HEK293T (cell line): ENCODE measurements at regions not wholly inside any gene's neighbourhood (a gene's known extent, or its start where the extent isn't known, plus 50 kb on each side); places are given as distances from the start of the nearest gene placed in this dataset.

Experiments
- CTCF ChIA-PET: fragments of 350-600 bp; formaldehyde crosslinking; extraction: SDS; loops from one replicate; lab custom pipeline; 2021; ENCODE audit warnings: antibody characterized with exemption, inconsistent platforms; lab: Yijun Ruan, JAX
- POLR2A ChIA-PET: fragments of 350-600 bp; formaldehyde crosslinking; extraction: SDS; loops from one replicate; lab custom pipeline; 2020; ENCODE audit warnings: antibody characterized with exemption, inconsistent platforms; lab: Yijun Ruan, JAX
- DNase-seq: peaks from one replicate; pipeline ENCODE4 v3.0.0; 2012; ENCODE audit warnings: mixed read lengths; ENCODE audit errors: extremely low spot score
- ARNT ChIP-seq: fragments of 450-650 bp; IDR thresholded peaks from 2 replicates; pipeline ENCODE4 v1.6.1; 2017; ENCODE audit warnings: mild to moderate bottlenecking
- BHLHE40 ChIP-seq: fragments of 450-650 bp; IDR thresholded peaks from 2 replicates; pipeline ENCODE4 v1.6.1; 2016; ENCODE audit warnings: mild to moderate bottlenecking, moderate library complexity, borderline replicate concordance
- CTBP1 ChIP-seq: fragments of 450-650 bp; IDR thresholded peaks from 2 replicates; pipeline ENCODE4 v1.6.1; 2016; ENCODE audit warnings: borderline replicate concordance
- ELF4 ChIP-seq: fragments of 450-650 bp; IDR thresholded peaks from 2 replicates; pipeline ENCODE4 v1.6.1; 2017; ENCODE audit warnings: antibody characterized with exemption
- FOXA1 ChIP-seq: fragments of 450-650 bp; IDR thresholded peaks from 2 replicates; pipeline ENCODE4 v1.6.1; 2016; ENCODE audit warnings: mild to moderate bottlenecking
- FOXK2 ChIP-seq: fragments of 450-650 bp; IDR thresholded peaks from 2 replicates; pipeline ENCODE4 v1.6.1; 2016; ENCODE audit warnings: mild to moderate bottlenecking
- FOXM1 ChIP-seq: fragments of 450-650 bp; IDR thresholded peaks from 2 replicates; pipeline ENCODE4 v1.6.1; 2017; ENCODE audit warnings: mild to moderate bottlenecking, borderline replicate concordance
- HDGF ChIP-seq: fragments of 450-650 bp; IDR thresholded peaks from 2 replicates; pipeline ENCODE4 v1.6.1; 2017; ENCODE audit warnings: antibody characterized with exemption, borderline replicate concordance
- L3MBTL2 ChIP-seq: fragments of 450-650 bp; conservative IDR thresholded peaks from 2 replicates; pipeline ENCODE4 v1.6.1; 2016; ENCODE audit warnings: mild to moderate bottlenecking
- LEF1 ChIP-seq: fragments of 450-650 bp; IDR thresholded peaks from 2 replicates; pipeline ENCODE4 v1.6.1; 2017; ENCODE audit warnings: mild to moderate bottlenecking, borderline replicate concordance
- NFRKB ChIP-seq: fragments of 450-650 bp; IDR thresholded peaks from 2 replicates; pipeline ENCODE4 v1.6.1; 2016; ENCODE audit warnings: mild to moderate bottlenecking, moderate library complexity
- SP1 ChIP-seq: fragments of 450-650 bp; IDR thresholded peaks from 2 replicates; pipeline ENCODE4 v1.6.1; 2017
- SUZ12 ChIP-seq: fragments of 450-650 bp; IDR thresholded peaks from 2 replicates; pipeline ENCODE4 v1.6.1; 2016; ENCODE audit warnings: mild to moderate bottlenecking
- TARDBP ChIP-seq: fragments of 450-650 bp; IDR thresholded peaks from 2 replicates; pipeline ENCODE4 v1.6.1; 2016
- ZNF384 ChIP-seq: fragments of 450-650 bp; IDR thresholded peaks from 2 replicates; pipeline ENCODE4 v1.6.1; 2016
- TF ChIP-seq, protein P1 (sequence below): fragments of 450-650 bp; IDR thresholded peaks from 2 replicates; pipeline ENCODE4 v1.6.1; 2016

DNA sequence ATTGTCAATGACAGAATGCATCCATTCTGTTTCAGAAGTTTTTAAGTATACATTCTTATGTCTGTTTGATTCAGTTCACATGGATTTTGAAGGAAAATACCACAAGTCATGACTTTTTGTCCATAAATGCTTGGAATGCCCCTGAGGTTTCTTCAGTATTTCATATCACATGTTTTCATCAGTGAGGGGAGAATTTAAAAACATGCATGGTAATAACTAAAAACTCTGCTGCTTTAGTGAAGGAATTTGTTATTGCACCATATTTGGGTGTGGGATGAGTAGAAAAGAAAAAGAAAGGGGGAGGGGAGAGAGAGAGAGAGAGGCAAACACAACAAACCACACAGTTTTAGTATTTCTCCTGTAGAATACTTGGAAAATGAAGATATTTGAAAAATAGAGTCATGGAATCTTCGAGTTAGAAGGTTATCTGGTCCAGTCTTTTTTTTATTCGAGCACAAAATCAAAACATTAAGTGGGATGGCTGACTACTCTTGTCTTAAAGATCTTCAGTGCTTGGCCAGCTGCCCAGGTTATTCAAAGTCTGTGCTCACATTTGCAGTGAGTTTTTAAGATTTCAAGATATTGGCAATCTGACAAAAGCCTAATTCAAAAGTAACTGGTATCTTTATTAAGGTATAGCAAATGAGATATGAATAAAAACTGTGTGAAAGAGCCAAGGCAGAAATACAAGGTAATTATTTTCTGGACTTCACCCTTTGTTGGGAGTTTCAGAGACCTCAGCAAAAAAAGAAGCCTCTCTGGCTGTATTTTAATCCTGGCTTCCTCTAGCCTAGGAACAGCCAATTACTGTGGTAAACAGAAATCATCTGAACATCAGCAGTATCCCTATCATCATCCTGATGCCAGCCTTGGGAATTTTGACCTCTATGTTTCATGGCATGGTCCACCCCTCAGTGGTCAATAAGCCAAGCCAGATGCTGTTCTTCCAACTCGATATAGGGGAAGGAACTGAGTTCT, 687.9 kb upstream of the CITED2 start:
- POLR2A ChIA-PET, result no interaction called here
- CTCF ChIA-PET, result interaction anchor here (1.0 kb wide), 1 partner anchor 10 kb away, joined by 3 read pairs; no protein-coding TSS in a partner anchor
- TF ChIP-seq, protein P1, sequence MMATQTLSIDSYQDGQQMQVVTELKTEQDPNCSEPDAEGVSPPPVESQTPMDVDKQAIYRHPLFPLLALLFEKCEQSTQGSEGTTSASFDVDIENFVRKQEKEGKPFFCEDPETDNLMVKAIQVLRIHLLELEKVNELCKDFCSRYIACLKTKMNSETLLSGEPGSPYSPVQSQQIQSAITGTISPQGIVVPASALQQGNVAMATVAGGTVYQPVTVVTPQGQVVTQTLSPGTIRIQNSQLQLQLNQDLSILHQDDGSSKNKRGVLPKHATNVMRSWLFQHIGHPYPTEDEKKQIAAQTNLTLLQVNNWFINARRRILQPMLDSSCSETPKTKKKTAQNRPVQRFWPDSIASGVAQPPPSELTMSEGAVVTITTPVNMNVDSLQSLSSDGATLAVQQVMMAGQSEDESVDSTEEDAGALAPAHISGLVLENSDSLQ, result no peak
- no peak for TF ChIP-seq NFRKB
- TF ChIP-seq FOXK2, result no peak
- no peak for TF ChIP-seq HDGF
- TF ChIP-seq ELF4, result no peak
- no peak for TF ChIP-seq BHLHE40
- no peak for TF ChIP-seq SUZ12
- no peak for TF ChIP-seq ARNT
- no peak for TF ChIP-seq CTBP1
- no peak for TF ChIP-seq FOXM1
- no peak for TF ChIP-seq TARDBP
- TF ChIP-seq L3MBTL2, result no peak
- TF ChIP-seq ZNF384, result no peak
- TF ChIP-seq LEF1, result no peak
- TF ChIP-seq SP1, result no peak
- TF ChIP-seq FOXA1, result no peak
- DNase-seq, result no peak

DNA sequence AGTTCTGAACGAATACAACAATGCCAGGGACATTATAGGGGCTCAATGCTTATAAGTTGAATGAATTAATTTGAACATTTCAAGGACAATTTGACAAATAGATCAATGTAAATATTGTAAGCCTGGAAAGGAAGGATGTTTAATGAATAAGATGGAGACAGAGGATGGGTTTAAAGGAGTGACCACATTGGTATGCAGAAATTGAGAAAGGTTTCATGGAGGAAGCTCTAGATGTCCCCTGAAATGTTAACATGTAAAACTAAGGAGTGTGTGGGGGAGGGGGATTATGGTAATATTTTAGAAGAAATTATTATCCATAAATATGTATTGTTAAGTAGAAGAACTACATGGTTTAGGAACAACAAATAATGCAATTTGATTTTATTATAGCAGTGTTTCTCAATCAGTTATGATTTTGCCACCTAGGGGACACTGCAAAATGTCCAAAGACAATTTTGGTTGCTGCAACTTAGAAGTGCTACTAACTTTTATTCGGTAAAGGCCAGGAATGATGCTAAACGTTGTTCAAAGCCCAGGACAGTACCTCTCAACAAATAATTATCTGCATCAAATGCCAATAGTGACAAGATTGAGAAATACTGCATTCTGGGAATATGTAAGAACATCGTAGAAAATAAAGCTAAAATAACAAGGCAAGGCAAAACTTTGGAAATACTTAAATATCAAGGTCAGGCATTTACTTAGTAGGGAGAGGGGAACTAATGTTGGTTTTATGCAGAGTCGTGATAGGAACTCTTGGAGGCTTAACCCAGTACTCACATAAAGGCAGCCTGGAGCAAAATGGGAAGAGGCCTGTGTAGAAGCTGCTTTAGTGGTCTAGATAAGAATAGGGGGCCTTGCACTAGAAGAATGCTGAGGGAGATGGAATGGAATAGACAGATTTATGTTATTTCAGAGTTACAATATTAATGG, 686.9 kb upstream of the CITED2 start:
- ChIA-PET CTCF (interaction anchor here (1.0 kb wide), 1 partner anchor 9 kb away, joined by 3 read pairs; no protein-coding TSS in a partner anchor), POLR2A (no interaction called here)
- DNase-seq, result no peak
- TF ChIP-seq ELF4 (no peak), HDGF (no peak)

DNA sequence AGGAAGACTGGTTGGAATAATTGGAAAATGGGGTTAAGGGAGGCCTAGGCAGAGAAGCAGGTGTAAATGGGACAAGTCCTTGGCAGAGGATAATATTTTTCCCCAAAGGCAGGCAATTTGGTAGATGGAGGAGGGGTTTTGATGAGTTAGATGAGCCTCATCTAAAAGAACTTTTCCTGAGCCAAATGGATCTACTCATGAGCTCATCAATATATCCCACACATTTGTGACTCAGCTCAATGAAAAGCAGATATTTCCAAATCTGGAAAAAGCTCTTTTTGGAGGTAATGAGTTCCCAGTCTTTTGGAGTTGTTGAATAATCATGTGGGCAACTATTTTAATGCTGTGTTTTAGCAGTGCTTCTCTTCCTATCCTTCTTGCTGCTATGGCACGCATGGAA, 685.5 kb upstream of the CITED2 start:
- ChIA-PET POLR2A (no interaction called here), CTCF (no interaction called here)
- DNase-seq, result no peak
- no peak for TF ChIP-seq ELF4
- no peak for TF ChIP-seq HDGF
- no peak for TF ChIP-seq NFRKB
- no peak for TF ChIP-seq TARDBP
- no peak for TF ChIP-seq LEF1
- TF ChIP-seq ZNF384, result no peak

DNA sequence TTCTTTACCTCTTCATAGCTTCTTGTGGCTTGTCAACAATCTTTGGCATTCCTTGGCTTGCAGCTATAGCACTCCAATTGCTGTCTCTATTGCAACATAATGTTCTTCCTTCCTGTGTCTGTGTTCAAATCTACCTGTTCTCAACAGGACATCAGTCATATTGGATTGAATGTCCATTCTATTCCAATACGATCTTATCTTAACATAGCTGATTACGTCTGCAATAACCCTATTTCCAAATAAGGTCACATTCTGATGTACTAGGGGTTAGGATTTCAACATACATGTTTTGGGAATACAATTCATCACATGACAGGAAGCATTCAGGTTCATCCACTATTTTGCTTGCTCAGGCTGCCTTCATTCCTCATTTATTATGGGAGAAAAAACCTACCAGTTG, 684.4 kb upstream of the CITED2 start:
- ChIA-PET POLR2A (interaction anchor here (0.5 kb wide), 1 partner anchor 443 kb away, joined by 3 read pairs; no protein-coding TSS in a partner anchor), CTCF (no interaction called here)
- TF ChIP-seq NFRKB, result no peak
- no peak for TF ChIP-seq ELF4
- no peak for TF ChIP-seq ZNF384
- no peak for TF ChIP-seq TARDBP
- no peak for TF ChIP-seq SP1
- TF ChIP-seq HDGF, result no peak
- TF ChIP-seq FOXA1, result no peak
- DNase-seq, result no peak

DNA sequence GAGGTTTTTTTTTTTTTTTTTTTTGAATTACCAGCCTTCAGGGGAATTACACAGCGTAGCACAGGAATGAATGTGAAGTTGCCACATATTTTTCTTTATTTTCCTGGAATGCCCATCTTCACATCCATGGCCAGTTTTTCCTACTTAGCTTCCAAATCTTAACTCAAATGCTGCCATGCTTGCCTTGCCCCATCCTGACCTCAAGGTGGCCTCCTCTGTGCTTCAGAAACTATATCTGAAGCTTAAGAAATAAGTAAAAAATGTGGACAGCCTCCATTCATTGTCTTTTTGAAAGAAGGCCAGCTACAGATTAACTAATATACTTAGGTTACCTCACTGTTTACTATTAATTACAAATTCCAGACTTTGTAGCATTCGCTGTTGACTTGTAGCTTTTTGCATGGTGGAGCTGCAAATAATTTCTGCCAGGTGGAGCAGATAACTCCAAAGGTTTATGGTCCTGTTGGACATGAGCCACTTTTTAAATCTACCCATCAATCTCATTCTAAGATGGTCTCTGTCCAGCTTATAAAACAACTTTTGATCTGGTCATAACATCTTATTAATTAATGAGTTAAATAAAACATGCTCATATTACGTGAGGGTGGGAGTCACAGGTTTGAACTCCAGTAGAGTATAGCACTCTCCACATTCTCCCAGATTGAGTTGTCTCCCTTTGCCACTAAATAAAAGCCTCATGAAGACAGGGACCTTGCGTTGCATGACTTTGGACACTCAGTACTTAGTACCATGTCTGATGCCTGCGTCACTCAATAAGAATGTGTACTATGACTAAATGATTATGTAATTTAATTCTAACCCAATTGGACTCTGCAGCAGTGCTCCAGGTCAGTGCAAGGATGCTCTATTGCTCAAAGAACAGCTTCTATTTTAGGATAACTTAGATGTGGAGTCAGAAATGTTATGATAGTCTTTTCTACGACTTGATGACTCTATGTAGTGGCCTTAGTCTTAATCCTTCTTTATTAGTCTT, 678.6 kb upstream of the CITED2 start:
- DNase-seq, result peak; percentile 25
- TF ChIP-seq FOXM1, result no peak
- CTCF ChIA-PET, result interaction anchor here (0.6 to 1.2 kb wide), 9 partner anchors 9 to 1805 kb away, joined by 3 to 7 read pairs (median 3); no protein-coding TSS in a partner anchor
- POLR2A ChIA-PET, result no interaction called here

DNA sequence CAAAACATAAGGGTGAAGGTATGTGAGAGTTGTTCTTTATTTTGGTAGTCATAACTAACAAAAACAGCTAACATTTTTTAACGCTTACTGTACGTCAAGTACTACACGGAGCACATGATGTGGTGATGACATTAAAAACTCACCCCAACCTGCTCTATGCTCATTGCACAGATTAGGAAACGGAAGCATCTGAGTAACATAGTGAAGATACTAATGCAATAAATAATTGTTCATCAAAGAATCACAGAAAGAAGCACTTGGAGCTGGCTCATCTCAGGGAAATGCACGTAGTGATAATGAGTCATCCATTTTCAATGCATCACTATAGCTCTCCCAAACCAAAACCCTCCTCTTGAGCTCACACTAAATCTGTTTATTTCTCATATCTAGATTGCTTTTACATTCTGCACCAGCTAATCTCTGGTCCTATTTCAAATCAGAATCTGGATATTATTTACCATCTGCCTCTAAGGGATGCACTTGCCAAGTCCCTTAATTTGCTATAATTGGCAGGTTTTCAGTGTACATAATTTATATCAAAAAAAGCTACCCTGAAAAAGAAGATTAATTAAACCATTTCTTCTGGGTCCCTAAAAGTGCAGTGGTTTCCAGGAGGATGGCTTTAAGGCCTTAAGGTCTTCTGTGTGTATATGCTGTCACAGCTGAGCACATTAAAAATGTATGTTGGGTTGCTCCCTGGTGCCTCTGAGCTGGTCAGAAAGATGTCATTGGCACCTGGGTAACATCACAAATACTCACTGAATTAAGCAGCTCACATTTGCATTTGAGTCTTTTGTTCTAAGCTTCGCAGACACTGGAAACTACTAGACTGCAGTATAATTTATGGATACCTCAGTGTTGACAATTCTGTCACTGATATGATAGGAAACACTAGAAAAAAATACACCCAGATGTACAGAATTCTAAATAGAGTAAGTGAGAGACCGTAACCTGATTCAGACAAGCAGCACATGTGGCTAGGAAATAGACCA, 677.4 kb upstream of the CITED2 start:
- DNase-seq, result no peak
- TF ChIP-seq SP1, result no peak
- TF ChIP-seq LEF1, result no peak
- no peak for TF ChIP-seq ARNT
- no peak for TF ChIP-seq ELF4
- no peak for TF ChIP-seq SUZ12
- no peak for TF ChIP-seq FOXA1
- CTCF ChIA-PET, result interaction anchor here (0.6 to 1.2 kb wide), 7 partner anchors 10 to 264 kb away, joined by 3 to 6 read pairs (median 3); no protein-coding TSS in a partner anchor

More for the DNA sequence above, 677.4 kb upstream of the CITED2 start:
- POLR2A ChIA-PET, result no interaction called here
